Heart left ventricle (tissue), 13 donors: ENCODE measurements at regions not wholly inside any gene's neighbourhood (a gene's known extent, or its start where the extent isn't known, plus 50 kb on each side); places are given as distances from the start of the nearest gene placed in this dataset.

Source experiments
- POLR2A ChIP-seq, 2 donors: fragments of 450-650 bp; IDR thresholded peaks; one replicate each; pipeline ENCODE4 v1.6.1; 2017; ENCODE audit warnings: antibody characterized with exemption in 2 of 2, mild to moderate bottlenecking in 2 of 2, moderate library complexity in 2 of 2
- TF ChIP-seq, protein P1 (sequence below), 12 donors: fragments of 200-600 bp; sonication (generic) in 4 of 12; IDR thresholded peaks; one replicate each; pipeline versions ENCODE4 v1.5.0 to v1.8.0; 2018 to 2022; ENCODE audit warnings: antibody characterized with exemption in 12 of 12, mild to moderate bottlenecking in 5 of 12
- donor health status: ischemic (EF 13 %, LVEDD 7.1; RV severe dilation, severe dysfunction).
- donor health status: DM: no; HTN: yes; CAD: no.
- donor health status: DM: no; HTN: no; CAD: no.
- donor health status: ischemic (EF 25% LVEDD 6.9; RV normal size, moderate dysfunction).
- donor health status: ischemic (EF 25% LVEDD 5.7; RV mildly dilated, moderate dysfunction).
- donor health status: ischemic (EF 35%, LVEDD 5.7; RV mildly dilated, moderate dysfunction).
- donor health status: nonischemic (EF 11% LVEDD 7.7; RV severe dilation, severe dysfunction).
- donor health status: DM: yes; HTN: yes; CAD: no.
- donor health status: PGD.
- donor health status: ischemic (EF 29% LVEDD 5.4; RV normal size, mild dysfunction).
- donor health status: nonischemic (EF 23%, LVEDD 6.1; RV moderate dilation, normal function).

- TF ChIP-seq POLR2A (IDR thresholded peaks at IDR 0.05): no peak
- TF ChIP-seq, protein P1, sequence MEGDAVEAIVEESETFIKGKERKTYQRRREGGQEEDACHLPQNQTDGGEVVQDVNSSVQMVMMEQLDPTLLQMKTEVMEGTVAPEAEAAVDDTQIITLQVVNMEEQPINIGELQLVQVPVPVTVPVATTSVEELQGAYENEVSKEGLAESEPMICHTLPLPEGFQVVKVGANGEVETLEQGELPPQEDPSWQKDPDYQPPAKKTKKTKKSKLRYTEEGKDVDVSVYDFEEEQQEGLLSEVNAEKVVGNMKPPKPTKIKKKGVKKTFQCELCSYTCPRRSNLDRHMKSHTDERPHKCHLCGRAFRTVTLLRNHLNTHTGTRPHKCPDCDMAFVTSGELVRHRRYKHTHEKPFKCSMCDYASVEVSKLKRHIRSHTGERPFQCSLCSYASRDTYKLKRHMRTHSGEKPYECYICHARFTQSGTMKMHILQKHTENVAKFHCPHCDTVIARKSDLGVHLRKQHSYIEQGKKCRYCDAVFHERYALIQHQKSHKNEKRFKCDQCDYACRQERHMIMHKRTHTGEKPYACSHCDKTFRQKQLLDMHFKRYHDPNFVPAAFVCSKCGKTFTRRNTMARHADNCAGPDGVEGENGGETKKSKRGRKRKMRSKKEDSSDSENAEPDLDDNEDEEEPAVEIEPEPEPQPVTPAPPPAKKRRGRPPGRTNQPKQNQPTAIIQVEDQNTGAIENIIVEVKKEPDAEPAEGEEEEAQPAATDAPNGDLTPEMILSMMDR (IDR thresholded peaks at IDR 0.05): no peak
Observed at GRCh38 chr10:21056461-21056860, 159.3 kb upstream of the NEBL start.
